Suprapubic skin (tissue), 4 donors: ENCODE measurements at regions not wholly inside any gene's neighbourhood (a gene's known extent, or its start where the extent isn't known, plus 50 kb on each side); places are given as distances from the start of the nearest gene placed in this dataset.

Experiments
- DNase-seq, 2 donors: peaks; one replicate each; pipeline ENCODE4 v3.0.0-alpha.2; 2019; ENCODE audit warnings: low spot score in 2 of 2
- H3K27ac ChIP-seq: fragments of 200-600 bp; sonication (generic); one replicate; pipeline ENCODE4 v1.5.1; 2019
- H3K27me3 ChIP-seq: fragments of 200-600 bp; sonication (generic); one replicate; pipeline ENCODE4 v1.5.1; 2019
- H3K36me3 ChIP-seq: fragments of 200-600 bp; sonication (generic); one replicate; pipeline ENCODE4 v1.5.1; 2019
- H3K4me1 ChIP-seq: fragments of 200-600 bp; sonication (generic); one replicate; pipeline ENCODE4 v1.5.1; 2019
- H3K4me3 ChIP-seq: fragments of 200-600 bp; sonication (generic); one replicate; pipeline ENCODE4 v1.5.1; 2019; ENCODE audit warnings: mild to moderate bottlenecking
- H3K9me3 ChIP-seq: fragments of 200-600 bp; sonication (generic); one replicate; pipeline ENCODE4 v1.5.1; 2019
- EP300 ChIP-seq: sonication (generic); formaldehyde crosslinking; IDR thresholded peaks from one replicate; pipeline ENCODE4 v1.6.1; 2017; ENCODE audit warnings: antibody characterized with exemption
- POLR2A ChIP-seq, 2 donors: fragments of 450-650 bp; IDR thresholded peaks; one replicate each; pipeline ENCODE4 v1.6.1; 2017; ENCODE audit warnings: antibody characterized with exemption in 2 of 2, mild to moderate bottlenecking in 2 of 2, moderate library complexity in 2 of 2
- POLR2AphosphoS5 ChIP-seq, 3 donors: sonication (generic); formaldehyde crosslinking; IDR thresholded peaks; one replicate each; pipeline ENCODE4 v1.6.1; 2017; ENCODE audit warnings: antibody characterized with exemption in 3 of 3
- whole genome bisulfite sequencing: methylation state at CpG from one replicate; pipeline ENCODE4 v1.1.5; 2018; 5-methylcytosine and 5-hydroxymethylcytosine counted together
- TF ChIP-seq, protein P1 (sequence below), 2 donors: fragments of 200-600 bp in 1 of 2; fragments of 450-650 bp in 1 of 2; sonication (generic) in 1 of 2; IDR thresholded peaks; one replicate each; pipeline ENCODE4 v1.5.1; 2016 to 2019; ENCODE audit warnings: antibody characterized with exemption in 2 of 2, mild to moderate bottlenecking in 1 of 2, moderate library complexity in 1 of 2

- 56% methylated on average over 6 of the region's 6 CpGs for WGBS
- no peak overlapping the region for H3K4me3 ChIP-seq
- no peaks in the 10 kb centered on the region for H3K36me3 ChIP-seq
- DNase-seq: no peak
- TF ChIP-seq POLR2A (IDR thresholded peaks at IDR 0.05) (no peak), POLR2AphosphoS5 (IDR thresholded peaks at IDR 0.05) (no peak)
- TF ChIP-seq, protein P1, sequence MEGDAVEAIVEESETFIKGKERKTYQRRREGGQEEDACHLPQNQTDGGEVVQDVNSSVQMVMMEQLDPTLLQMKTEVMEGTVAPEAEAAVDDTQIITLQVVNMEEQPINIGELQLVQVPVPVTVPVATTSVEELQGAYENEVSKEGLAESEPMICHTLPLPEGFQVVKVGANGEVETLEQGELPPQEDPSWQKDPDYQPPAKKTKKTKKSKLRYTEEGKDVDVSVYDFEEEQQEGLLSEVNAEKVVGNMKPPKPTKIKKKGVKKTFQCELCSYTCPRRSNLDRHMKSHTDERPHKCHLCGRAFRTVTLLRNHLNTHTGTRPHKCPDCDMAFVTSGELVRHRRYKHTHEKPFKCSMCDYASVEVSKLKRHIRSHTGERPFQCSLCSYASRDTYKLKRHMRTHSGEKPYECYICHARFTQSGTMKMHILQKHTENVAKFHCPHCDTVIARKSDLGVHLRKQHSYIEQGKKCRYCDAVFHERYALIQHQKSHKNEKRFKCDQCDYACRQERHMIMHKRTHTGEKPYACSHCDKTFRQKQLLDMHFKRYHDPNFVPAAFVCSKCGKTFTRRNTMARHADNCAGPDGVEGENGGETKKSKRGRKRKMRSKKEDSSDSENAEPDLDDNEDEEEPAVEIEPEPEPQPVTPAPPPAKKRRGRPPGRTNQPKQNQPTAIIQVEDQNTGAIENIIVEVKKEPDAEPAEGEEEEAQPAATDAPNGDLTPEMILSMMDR (IDR thresholded peaks at IDR 0.05): no peak
- no peaks in the 10 kb centered on the region for H3K4me1 ChIP-seq
- H3K9me3 ChIP-seq: no peaks in the 10 kb centered on the region
- peaks cover 4% of the 10 kb centered on the region for H3K27me3 ChIP-seq
- no peak overlapping the region for H3K27ac ChIP-seq
Measured at GRCh38 chr1:114295321-114295720, 141.7 kb upstream of the SYT6 start.

DNA sequence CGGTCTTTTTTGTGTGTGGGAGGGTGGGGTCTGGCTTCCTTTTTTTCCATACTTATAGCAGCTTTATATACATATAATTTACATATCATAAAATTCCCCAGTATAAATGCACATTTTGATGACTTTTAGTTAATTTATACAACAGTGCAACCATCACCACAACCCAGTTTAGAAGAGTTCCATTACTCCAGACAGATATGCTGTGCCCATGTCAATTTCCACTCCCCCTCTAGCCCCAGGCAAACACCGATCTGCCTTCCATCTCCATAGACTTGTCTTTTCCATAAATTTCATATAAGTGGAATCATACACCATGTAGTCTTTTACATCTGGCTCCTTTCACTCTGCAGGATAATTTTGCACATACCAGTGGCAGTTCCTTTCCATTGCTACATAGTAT, 139.2 kb upstream of the SYT6 start:
- Histone ChIP-seq H3K9me3 (no peaks in the 10 kb centered on the region), H3K4me3 (no peak overlapping the region), H3K27ac (no peak overlapping the region), H3K36me3 (no peaks in the 10 kb centered on the region), H3K4me1 (no peaks in the 10 kb centered on the region), H3K27me3 (peaks cover 4% of the 10 kb centered on the region)
- WGBS: 91% methylated on average over 2 of the region's 2 CpGs
- no peak for TF ChIP-seq POLR2A (IDR thresholded peaks at IDR 0.05)
- no peak for TF ChIP-seq POLR2AphosphoS5 (IDR thresholded peaks at IDR 0.05)
- TF ChIP-seq, protein P1 (IDR thresholded peaks at IDR 0.05): no peak
- no peak for TF ChIP-seq EP300
- DNase-seq: no peak

DNA sequence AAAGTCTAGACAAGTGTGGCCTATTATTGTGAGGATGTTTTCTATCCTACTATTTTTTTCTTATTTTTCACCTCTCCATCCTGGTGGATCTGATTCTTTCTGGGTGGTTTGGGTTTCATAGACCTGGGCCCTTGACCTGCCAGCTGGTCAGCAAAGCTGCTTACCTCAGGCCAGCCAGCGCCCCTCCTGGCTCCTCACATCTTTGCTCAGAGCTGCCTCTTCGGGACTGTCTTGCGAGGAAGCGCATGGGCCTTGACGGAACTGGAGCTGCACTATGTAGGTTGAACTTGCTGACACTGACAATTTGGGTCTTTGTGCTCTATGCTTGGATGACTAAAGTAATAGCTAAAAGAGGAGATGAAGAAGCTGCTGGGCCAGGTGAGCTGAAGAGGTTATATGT, 138.5 kb upstream of the SYT6 start:
- no peaks in the 10 kb centered on the region for H3K4me1 ChIP-seq
- H3K36me3 ChIP-seq: no peaks in the 10 kb centered on the region
- TF ChIP-seq POLR2A (IDR thresholded peaks at IDR 0.05): no peak
- no peak for TF ChIP-seq EP300
- TF ChIP-seq, protein P1 (IDR thresholded peaks at IDR 0.05): no peak
- no peak for TF ChIP-seq POLR2AphosphoS5 (IDR thresholded peaks at IDR 0.05)
- H3K9me3 ChIP-seq: no peaks in the 10 kb centered on the region
- DNase-seq: no peak
- peaks cover 4% of the 10 kb centered on the region for H3K27me3 ChIP-seq
- no peak overlapping the region for H3K4me3 ChIP-seq
- H3K27ac ChIP-seq: no peak overlapping the region
- 98% methylated on average over 5 of the region's 5 CpGs for WGBS

DNA sequence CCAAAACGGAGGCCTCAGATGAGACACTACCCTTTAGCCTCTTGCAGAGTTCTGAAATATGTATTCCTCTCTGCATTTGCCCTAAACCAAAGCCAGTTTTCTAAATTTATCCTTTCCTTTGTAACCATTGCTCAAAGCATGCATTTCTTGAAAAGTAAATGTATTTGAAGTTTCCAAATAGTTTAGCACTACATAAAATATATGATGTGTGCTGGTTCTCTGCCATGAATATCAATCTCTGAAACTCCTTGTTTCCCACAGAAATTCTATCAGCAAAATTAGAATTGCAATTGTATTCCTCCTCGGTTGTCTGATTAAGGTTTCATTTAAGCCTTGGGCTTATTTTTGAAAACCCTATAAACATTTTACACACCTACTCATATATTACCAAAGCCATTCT, 137.1 kb upstream of the SYT6 start:
- 69% methylated on average over 2 of the region's 2 CpGs for WGBS
- TF ChIP-seq, protein P1 (IDR thresholded peaks at IDR 0.05): no peak
- TF ChIP-seq POLR2A (IDR thresholded peaks at IDR 0.05) (no peak), POLR2AphosphoS5 (IDR thresholded peaks at IDR 0.05) (no peak), EP300 (no peak)
- no peaks in the 10 kb centered on the region for H3K36me3 ChIP-seq

DNA sequence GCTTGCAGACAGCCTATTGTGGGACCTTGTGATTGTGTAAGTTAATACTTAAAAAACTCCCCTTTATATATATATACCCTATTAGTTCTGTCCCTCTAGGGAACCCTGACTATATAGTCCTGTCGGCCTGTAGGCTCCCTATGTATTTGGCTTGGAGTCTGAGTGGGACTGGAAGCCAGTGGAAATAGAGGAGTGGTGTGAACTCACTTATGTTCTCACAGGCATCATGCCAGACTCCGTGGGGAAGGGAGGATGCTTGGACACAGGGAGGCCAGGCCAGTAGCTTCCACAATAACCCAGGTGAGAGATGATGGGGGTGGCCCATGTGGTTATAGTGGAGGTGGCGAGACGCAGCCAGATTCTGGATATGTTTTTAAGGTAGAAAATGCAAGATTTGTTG, 136.7 kb upstream of the SYT6 start:
- no peaks in the 10 kb centered on the region for H3K36me3 ChIP-seq
- WGBS: 71% methylated on average over 4 of the region's 4 CpGs
- TF ChIP-seq, protein P1 (IDR thresholded peaks at IDR 0.05): no peak
- TF ChIP-seq POLR2A (IDR thresholded peaks at IDR 0.05) (no peak), EP300 (no peak), POLR2AphosphoS5 (IDR thresholded peaks at IDR 0.05) (no peak)
- H3K27me3 ChIP-seq: peaks cover 4% of the 10 kb centered on the region
- no peak overlapping the region for H3K4me3 ChIP-seq
- no peaks in the 10 kb centered on the region for H3K4me1 ChIP-seq
- DNase-seq: no peak
- no peak overlapping the region for H3K27ac ChIP-seq
- no peaks in the 10 kb centered on the region for H3K9me3 ChIP-seq

More for the DNA sequence above, 137.1 kb upstream of the SYT6 start:
- Histone ChIP-seq H3K9me3 (no peaks in the 10 kb centered on the region), H3K27ac (no peak overlapping the region), H3K27me3 (peaks cover 4% of the 10 kb centered on the region), H3K4me1 (no peaks in the 10 kb centered on the region), H3K4me3 (no peak overlapping the region)
- DNase-seq: no peak
